ENCODE measurements at regions not wholly inside any gene's neighbourhood (a gene's known extent, or its start where the extent isn't known, plus 50 kb on each side); places are given as distances from the start of the nearest gene placed in this dataset.

DNA sequence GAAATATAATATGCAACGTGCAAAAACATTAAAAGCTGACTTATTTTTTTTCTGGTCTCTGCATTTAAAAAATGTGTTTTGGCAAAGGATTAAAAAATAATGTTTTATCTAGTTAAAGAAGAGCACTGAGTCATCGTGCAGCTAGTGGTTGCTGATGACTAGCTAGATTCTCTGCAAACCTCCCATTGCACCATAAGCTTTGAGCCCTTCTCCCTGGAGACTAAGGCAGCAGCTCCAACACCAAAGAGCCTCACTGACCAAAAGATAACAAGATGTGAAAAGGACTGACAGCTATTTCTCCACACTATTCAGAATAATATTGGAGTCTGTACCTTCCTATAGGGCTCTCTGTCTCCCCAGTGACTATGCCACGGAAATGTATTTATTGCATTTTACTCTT, 424.3 kb downstream of the SLITRK2 start:
- H3K9ac ChIP-seq (ENCODE audit: control insufficient read depth, extremely low read depth, insufficient read depth, low read length): no peak overlapping the region
- H3K79me2 ChIP-seq (ENCODE audit: control insufficient read depth, insufficient read depth, low read length): no peaks in the 10 kb centered on the region
- H3K27me3 ChIP-seq (ENCODE audit: control insufficient read depth, extremely low read depth, insufficient read depth, low read length): no peaks in the 10 kb centered on the region
- FAIRE-seq (no peak), DNase-seq (ENCODE audit: low read depth, low spot score) (no peak)
- TF ChIP-seq EZH2 (IDR thresholded peaks at IDR 0.05; ENCODE audit: low read length): no peak
- TF ChIP-seq CTCF (optimal IDR thresholded peaks at IDR 0.05 in 1 of 3, IDR thresholded peaks at IDR 0.05 in 1 of 3, conservative IDR thresholded peaks at IDR 0.05 in 1 of 3; ENCODE audit: extremely low read depth in 1 of 3, insufficient read depth in 2 of 3, low read length in 3 of 3): no peak
- no peaks in the 10 kb centered on the region for H3K9me1 ChIP-seq (ENCODE audit: control insufficient read depth, extremely low read depth, insufficient read depth, low read length)
- H3K4me2 ChIP-seq (ENCODE audit: control insufficient read depth, extremely low read depth, insufficient read depth, low read depth, low read length): no peak overlapping the region
- no peak overlapping the region for H3K27ac ChIP-seq (ENCODE audit: control insufficient read depth, insufficient read depth, low read length)
- no peak overlapping the region for H2AFZ ChIP-seq (ENCODE audit: control insufficient read depth, low read length)
- dilution Hi-C loops (cut with MboI; ENCODE audit: extremely low pct_ligation_motif_present, low sequenced_read_pairs): no loop called here
- H3K4me3 ChIP-seq (ENCODE audit: control insufficient read depth in 2 of 3, extremely low read depth in 1 of 3, insufficient read depth in 2 of 3, low read depth in 1 of 3, low read length in 3 of 3): no peak overlapping the region
- H3K36me3 ChIP-seq (ENCODE audit: control insufficient read depth in 2 of 2, extremely low read depth in 1 of 2, insufficient read depth in 2 of 2, low read length in 2 of 2): no peaks in the 10 kb centered on the region
- no peaks in the 10 kb centered on the region for H3K4me1 ChIP-seq (ENCODE audit: control insufficient read depth, extremely low read depth, insufficient read depth, low read length)
- H4K20me1 ChIP-seq (ENCODE audit: control insufficient read depth, extremely low read depth, insufficient read depth, low read length): no peaks in the 10 kb centered on the region
- no peaks in the 10 kb centered on the region for H3K9me3 ChIP-seq (ENCODE audit: control insufficient read depth, low read depth, low read length)

DNA sequence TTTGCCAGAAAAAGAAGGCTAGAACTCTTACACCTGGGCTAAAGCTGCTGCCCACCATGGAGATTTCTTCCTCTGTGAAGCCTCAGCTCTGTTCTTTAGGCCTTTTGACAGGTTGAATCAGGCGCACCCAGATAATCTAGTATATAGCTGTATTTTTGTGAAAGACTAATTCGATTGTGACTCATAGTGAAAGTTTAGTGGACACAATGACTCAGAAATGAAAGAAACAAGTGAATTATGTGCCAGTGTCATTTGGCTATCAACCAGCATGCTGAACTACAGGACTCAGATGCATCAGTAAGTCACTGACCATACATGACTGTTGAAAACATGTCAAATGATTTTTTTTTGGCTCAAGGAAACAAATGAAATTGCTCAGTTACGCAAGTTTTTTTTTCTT, 425.4 kb downstream of the SLITRK2 start:
- TF ChIP-seq EZH2 (IDR thresholded peaks at IDR 0.05; ENCODE audit: low read length) (no peak), CTCF (optimal IDR thresholded peaks at IDR 0.05 in 1 of 3, IDR thresholded peaks at IDR 0.05 in 1 of 3, conservative IDR thresholded peaks at IDR 0.05 in 1 of 3; ENCODE audit: extremely low read depth in 1 of 3, insufficient read depth in 2 of 3, low read length in 3 of 3) (no peak)
- dilution Hi-C loops (cut with MboI; ENCODE audit: extremely low pct_ligation_motif_present, low sequenced_read_pairs): no loop called here
- no peak for DNase-seq (ENCODE audit: low read depth, low spot score)

More for the DNA sequence above, 425.4 kb downstream of the SLITRK2 start:
- H4K20me1 ChIP-seq (ENCODE audit: control insufficient read depth, extremely low read depth, insufficient read depth, low read length): no peaks in the 10 kb centered on the region
- no peaks in the 10 kb centered on the region for H3K79me2 ChIP-seq (ENCODE audit: control insufficient read depth, insufficient read depth, low read length)
- no peaks in the 10 kb centered on the region for H3K9me3 ChIP-seq (ENCODE audit: control insufficient read depth, low read depth, low read length)
- no peaks in the 10 kb centered on the region for H3K4me1 ChIP-seq (ENCODE audit: control insufficient read depth, extremely low read depth, insufficient read depth, low read length)
- H3K4me3 ChIP-seq (ENCODE audit: control insufficient read depth in 2 of 3, extremely low read depth in 1 of 3, insufficient read depth in 2 of 3, low read depth in 1 of 3, low read length in 3 of 3): no peak overlapping the region
- no peak overlapping the region for H3K9ac ChIP-seq (ENCODE audit: control insufficient read depth, extremely low read depth, insufficient read depth, low read length)
- H3K4me2 ChIP-seq (ENCODE audit: control insufficient read depth, extremely low read depth, insufficient read depth, low read depth, low read length): no peak overlapping the region
- no peaks in the 10 kb centered on the region for H3K27me3 ChIP-seq (ENCODE audit: control insufficient read depth, extremely low read depth, insufficient read depth, low read length)
- H3K9me1 ChIP-seq (ENCODE audit: control insufficient read depth, extremely low read depth, insufficient read depth, low read length): no peaks in the 10 kb centered on the region
- H2AFZ ChIP-seq (ENCODE audit: control insufficient read depth, low read length): no peak overlapping the region
- no peaks in the 10 kb centered on the region for H3K36me3 ChIP-seq (ENCODE audit: control insufficient read depth in 2 of 2, extremely low read depth in 1 of 2, insufficient read depth in 2 of 2, low read length in 2 of 2)
- no peak overlapping the region for H3K27ac ChIP-seq (ENCODE audit: control insufficient read depth, insufficient read depth, low read length)
- no peak for FAIRE-seq

Data from keratinocyte (primary cell).